ENCODE measurements at regions not wholly inside any gene's neighbourhood (a gene's known extent, or its start where the extent isn't known, plus 50 kb on each side); places are given as distances from the start of the nearest gene placed in this dataset.

- 2% methylated on average over 5 of the region's 5 CpGs for WGBS (ENCODE audit: insufficient coverage, low coverage, missing lambda C conversion rate)
- TF ChIP-seq ZNF655 (CRISPR knock-in tag; IDR thresholded peaks at IDR 0.05) = no peak
- no peak for TF ChIP-seq SMAD2 (IDR thresholded peaks at IDR 0.05; ENCODE audit: low read depth, low read length)
- no peak for TF ChIP-seq XRCC4 (IDR thresholded peaks at IDR 0.05; ENCODE audit: extremely low read depth, insufficient read depth, insufficient read length)
- TF ChIP-seq HNRNPH1 (optimal IDR thresholded peaks at IDR 0.05; ENCODE audit: low read depth, low read length) = no peak
- TF ChIP-seq ESRRA (IDR thresholded peaks at IDR 0.05; ENCODE audit: borderline replicate concordance, low read depth) = no peak
- TF ChIP-seq GABPB2 (CRISPR knock-in tag; conservative IDR thresholded peaks at IDR 0.05) = no peak
- TF ChIP-seq ZNF830 (CRISPR knock-in tag; IDR thresholded peaks at IDR 0.05) = no peak
- no peak for TF ChIP-seq CHD1 (IDR thresholded peaks at IDR 0.05; ENCODE audit: low read length)
- no peak for TF ChIP-seq FOXJ2 (tag; IDR thresholded peaks at IDR 0.05)
- no peak for TF ChIP-seq ZNF644 (tag; IDR thresholded peaks at IDR 0.05; ENCODE audit: low read depth)
- TF ChIP-seq NFATC3 (IDR thresholded peaks at IDR 0.05) = no peak
- no peak for TF ChIP-seq XRCC3 (IDR thresholded peaks at IDR 0.05)
- no peak for TF ChIP-seq SMARCA4 (IDR thresholded peaks at IDR 0.05)
- TF ChIP-seq CREBBP (IDR thresholded peaks at IDR 0.05; ENCODE audit: low read depth, low read length) = no peak
- TF ChIP-seq SLC30A9 (CRISPR knock-in tag; IDR thresholded peaks at IDR 0.05) = no peak
- no peak for ATAC-seq
- no peaks in the 10 kb centered on the region for H3K4me1 ChIP-seq (replicated peaks in 1 of 2; ENCODE audit: control insufficient read depth in 2 of 2, insufficient read depth in 2 of 2, low read length in 2 of 2)
- H3K9ac ChIP-seq (ENCODE audit: insufficient read depth in 1 of 2, low read depth in 2 of 2, low read length in 2 of 2) = no peak overlapping the region
- no peak overlapping the region for H3K27ac ChIP-seq (ENCODE audit: extremely low read depth, low read depth, low read length)
- H3K36me3 ChIP-seq (ENCODE audit: control insufficient read depth, insufficient read depth, low read length) = no peaks in the 10 kb centered on the region
- no peak overlapping the region for H3K4me2 ChIP-seq (ENCODE audit: insufficient read depth, low read length)
- H2AFZ ChIP-seq (ENCODE audit: low read depth, low read length) = no peak overlapping the region
- no peaks in the 10 kb centered on the region for H3K9me3 ChIP-seq (replicated peaks; ENCODE audit: control insufficient read depth, insufficient read depth, low read depth, low read length)
- no peak overlapping the region for H3K4me3 ChIP-seq
- H3K79me2 ChIP-seq (ENCODE audit: control insufficient read depth, insufficient read depth, low read length) = no peaks in the 10 kb centered on the region
- DNase-seq (ENCODE audit: extremely low read depth in 1 of 4, low spot score in 3 of 4) = no peak
- BruUV-seq (replicated peaks) = no TSS peak
- H4K20me1 ChIP-seq (replicated peaks; ENCODE audit: control insufficient read depth, insufficient read depth, low read length) = no peaks in the 10 kb centered on the region
- CTCF ChIA-PET (ENCODE audit: low intra/inter-chr PET ratio) = no interaction called here
- H3K9me1 ChIP-seq (ENCODE audit: control insufficient read depth, insufficient read depth, low read length) = no peaks in the 10 kb centered on the region
- in situ Hi-C loops (cut with MboI) = no loop called here
- no peaks in the 10 kb centered on the region for H3K27me3 ChIP-seq (ENCODE audit: control insufficient read depth in 2 of 2, insufficient read depth in 2 of 2, low read length in 2 of 2)
- intact Hi-C loops (cut with micrococcal nuclease) = no loop called here
- FAIRE-seq = no peak
- POLR2A ChIA-PET = no interaction called here
Measured at GRCh38 chr12:115051378-115051777, 367.4 kb upstream of the TBX3 start.

Measured in K562 (cell line).